Testis (tissue), 2 donors: ENCODE measurements at regions not wholly inside any gene's neighbourhood (a gene's known extent, or its start where the extent isn't known, plus 50 kb on each side); places are given as distances from the start of the nearest gene placed in this dataset.

ENCODE experiments used
- DNase-seq: peaks from one replicate; pipeline ENCODE4 v3.0.0-alpha.2; 2019
- H3K27ac ChIP-seq, 2 donors: fragments of 200-600 bp; sonication (generic); one replicate each; pipeline ENCODE4 v1.5.1; 2019
- H3K27me3 ChIP-seq: fragments of 200-600 bp; sonication (generic); one replicate; pipeline ENCODE4 v1.5.1; 2019
- H3K36me3 ChIP-seq: fragments of 200-600 bp; sonication (generic); one replicate; pipeline ENCODE4 v1.5.1; 2017; ENCODE audit warnings: low read depth; ENCODE audit errors: missing control alignments
- H3K4me1 ChIP-seq: fragments of 200-600 bp; sonication (generic); one replicate; pipeline ENCODE4 v1.5.1; 2019
- H3K4me3 ChIP-seq, 2 donors: fragments of 200-600 bp; sonication (generic); one replicate each; pipeline ENCODE4 v1.5.1; 2017 to 2019
- H3K9me3 ChIP-seq: fragments of 200-600 bp; sonication (generic); one replicate; pipeline ENCODE4 v1.5.1; 2017
- CTCF ChIP-seq, 3 experiments: fragments of 450-650 bp in 2 of 3; fragments of 200-600 bp in 1 of 3; sonication (generic) in 1 of 3; IDR thresholded peaks; one replicate each; pipeline ENCODE4 v1.5.1; 2016 to 2019; ENCODE audit warnings: antibody characterized with exemption in 3 of 3, mild to moderate bottlenecking in 2 of 3, moderate library complexity in 1 of 3
- POLR2A ChIP-seq: fragments of 450-650 bp; IDR thresholded peaks from one replicate; pipeline ENCODE4 v1.6.1; 2017; ENCODE audit warnings: antibody characterized with exemption, mild to moderate bottlenecking, moderate library complexity
- WGBS, 2 donors: methylation state at CpG; one replicate each; pipeline ENCODE4 v1.1.5; 2018; 5-methylcytosine and 5-hydroxymethylcytosine counted together
- intact Hi-C: fragments of 100-400 bp; cut with DNase I; formaldehyde crosslinking; loops from one replicate; pipeline ENCODE4 v1.15.1; 2023; ENCODE audit warnings: low total_unique reads

- Histone ChIP-seq H3K9me3 (no peaks in the 10 kb centered on the region), H3K4me3 (no peak overlapping the region), H3K27me3 (no peaks in the 10 kb centered on the region), H3K36me3 (no peaks in the 10 kb centered on the region), H3K4me1 (no peaks in the 10 kb centered on the region), H3K27ac (no peak overlapping the region)
- no peak for TF ChIP-seq POLR2A
- no peak for TF ChIP-seq CTCF (IDR thresholded peaks at IDR 0.05)
- 92 to 97% methylated on average over 4 of the region's 4 CpGs for WGBS, 2 donors
- DNase-seq, result no peak
- intact Hi-C loops, result no loop called here
Measured at GRCh38 chr17:52754838-52755237, 596.3 kb upstream of the CA10 start.

GRCh38 chr17:52751051-52751450 is 592.5 kb upstream of the CA10 start:
- intact Hi-C loops, result no loop called here
- Histone ChIP-seq H3K4me3 (no peak overlapping the region), H3K9me3 (no peaks in the 10 kb centered on the region), H3K27ac (no peak overlapping the region), H3K36me3 (no peaks in the 10 kb centered on the region), H3K4me1 (no peaks in the 10 kb centered on the region), H3K27me3 (no peaks in the 10 kb centered on the region)
- no peak for DNase-seq
- WGBS, 2 donors, result 89% methylated on average over 3 of the region's 3 CpGs; no CpG with 5 or more reads in 1 of the 2 donors
- TF ChIP-seq POLR2A (no peak), CTCF (IDR thresholded peaks at IDR 0.05) (no peak)

- DNase-seq, result no peak
- H3K36me3 ChIP-seq, result no peaks in the 10 kb centered on the region
- no peaks in the 10 kb centered on the region for H3K27me3 ChIP-seq
- H3K27ac ChIP-seq, result no peak overlapping the region
- H3K4me3 ChIP-seq, result no peak overlapping the region
- intact Hi-C loops, result no loop called here
- no peaks in the 10 kb centered on the region for H3K4me1 ChIP-seq
- no peak for TF ChIP-seq CTCF (IDR thresholded peaks at IDR 0.05)
- TF ChIP-seq POLR2A, result no peak
- 68 to 79% methylated on average over 3 of the region's 3 CpGs for WGBS, 2 donors
- no peaks in the 10 kb centered on the region for H3K9me3 ChIP-seq
Measured at GRCh38 chr17:52744179-52744578, 585.7 kb upstream of the CA10 start.

- no peak for DNase-seq
- WGBS, 2 donors, result 75 to 77% methylated on average over 2 of the region's 2 CpGs
- Histone ChIP-seq H3K27ac (no peak overlapping the region), H3K27me3 (no peaks in the 10 kb centered on the region), H3K36me3 (no peaks in the 10 kb centered on the region), H3K4me1 (no peaks in the 10 kb centered on the region), H3K4me3 (no peak overlapping the region), H3K9me3 (no peaks in the 10 kb centered on the region)
- TF ChIP-seq POLR2A (no peak), CTCF (IDR thresholded peaks at IDR 0.05) (no peak)
- intact Hi-C loops, result no loop called here
Measured at GRCh38 chr17:52740006-52740405, 581.5 kb upstream of the CA10 start.

- TF ChIP-seq CTCF (IDR thresholded peaks at IDR 0.05), result no peak
- no peak for TF ChIP-seq POLR2A
- intact Hi-C loops, result no loop called here
- no peak for DNase-seq
- Histone ChIP-seq H3K9me3 (no peaks in the 10 kb centered on the region), H3K27ac (no peak overlapping the region), H3K4me1 (no peaks in the 10 kb centered on the region), H3K36me3 (no peaks in the 10 kb centered on the region), H3K4me3 (no peak overlapping the region), H3K27me3 (no peaks in the 10 kb centered on the region)
- WGBS, 2 donors, result 48 to 53% methylated on average over 1 of the region's 1 CpG
Measured at GRCh38 chr17:52738791-52739190, 580.3 kb upstream of the CA10 start.
